Karpas-422 (cell line): ENCODE measurements at regions not wholly inside any gene's neighbourhood (a gene's known extent, or its start where the extent isn't known, plus 50 kb on each side); places are given as distances from the start of the nearest gene placed in this dataset.

Experiments used
- DNase-seq: peaks from one replicate; pipeline ENCODE4 v3.0.0-alpha.2; 2015
- H2AFZ ChIP-seq: fragments of 200-600 bp; sonication (generic); 2 replicates; pipeline ENCODE4 v1.6.1; 2014; ENCODE audit warnings: antibody characterized with exemption, low read length, mixed read lengths
- H3K27ac ChIP-seq: fragments of 200-600 bp; sonication (generic); 2 replicates; pipeline ENCODE4 v1.5.1; 2014; ENCODE audit warnings: mild to moderate bottlenecking, low read length, moderate library complexity
- H3K27me3 ChIP-seq: fragments of 200-600 bp; sonication (generic); 2 replicates; pipeline ENCODE4 v1.6.1; 2014; ENCODE audit warnings: low read length, mixed read lengths
- H3K36me3 ChIP-seq: fragments of 200-600 bp; sonication (generic); 2 replicates; pipeline ENCODE4 v1.6.1; 2014; ENCODE audit warnings: low read length, mixed read lengths; ENCODE audit not compliant: insufficient read depth
- H3K4me1 ChIP-seq: fragments of 200-600 bp; sonication (generic); 2 replicates; pipeline ENCODE4 v1.6.1; 2014; ENCODE audit warnings: mild to moderate bottlenecking, low read length, mixed read lengths
- H3K4me2 ChIP-seq: fragments of 200-600 bp; sonication (generic); 2 replicates; pipeline ENCODE4 v1.6.1; 2014; ENCODE audit warnings: low read length, low read depth, mild to moderate bottlenecking; ENCODE audit not compliant: poor library complexity, severe bottlenecking
- H3K4me3 ChIP-seq: fragments of 200-600 bp; sonication (generic); 2 replicates; pipeline ENCODE4 v1.5.1; 2014; ENCODE audit warnings: mild to moderate bottlenecking, antibody characterized with exemption, low read length, mixed read lengths
- H3K79me2 ChIP-seq: fragments of 200-600 bp; sonication (generic); 2 replicates; pipeline ENCODE4 v1.6.1; 2014; ENCODE audit warnings: mild to moderate bottlenecking, low read length, mixed read lengths
- H3K9ac ChIP-seq: fragments of 200-600 bp; sonication (generic); 2 replicates; pipeline ENCODE4 v1.6.0; 2014; ENCODE audit warnings: low read length
- H3K9me2 ChIP-seq: fragments of 200-600 bp; sonication (generic), shearing (Covaris generic); replicated peaks from 2 replicates; pipeline ENCODE4 v1.6.0; 2014; ENCODE audit warnings: mild to moderate bottlenecking, low read length, moderate library complexity; ENCODE audit not compliant: insufficient read depth
- H3K9me3 ChIP-seq: fragments of 300-700, 200-600 bp; sonication (generic); 2 replicates; pipeline ENCODE4 v1.6.1; 2014; ENCODE audit warnings: low read length, mixed read lengths
- H4K20me1 ChIP-seq: fragments of 200-600 bp; sonication (generic); 2 replicates; pipeline ENCODE4 v1.6.1; 2014; ENCODE audit warnings: mild to moderate bottlenecking, antibody characterized with exemption, low read length, low read depth; ENCODE audit not compliant: insufficient read depth

GRCh38 chr9:119768266-119768665 is 399.0 kb upstream of the BRINP1 start:
- H4K20me1 ChIP-seq, result no peaks in the 10 kb centered on the region
- H3K4me1 ChIP-seq, result no peaks in the 10 kb centered on the region
- no peaks in the 10 kb centered on the region for H3K27me3 ChIP-seq
- no peaks in the 10 kb centered on the region for H3K79me2 ChIP-seq
- no peaks in the 10 kb centered on the region for H3K36me3 ChIP-seq
- H3K4me2 ChIP-seq, result no peak overlapping the region
- no peak overlapping the region for H3K9ac ChIP-seq
- no peak overlapping the region for H3K4me3 ChIP-seq
- DNase-seq, result no peak
- H2AFZ ChIP-seq, result no peak overlapping the region
- H3K9me2 ChIP-seq, result no peaks in the 10 kb centered on the region
- no peak overlapping the region for H3K27ac ChIP-seq
- no peaks in the 10 kb centered on the region for H3K9me3 ChIP-seq

GRCh38 chr9:119765632-119766175 is 396.5 kb upstream of the BRINP1 start:
- no peak overlapping the region for H2AFZ ChIP-seq
- no peaks in the 10 kb centered on the region for H4K20me1 ChIP-seq
- H3K79me2 ChIP-seq, result no peaks in the 10 kb centered on the region

GRCh38 chr9:119763260-119763659 is 394.0 kb upstream of the BRINP1 start:
- H3K36me3 ChIP-seq, result no peaks in the 10 kb centered on the region
- no peak overlapping the region for H3K27ac ChIP-seq
- no peak overlapping the region for H3K4me3 ChIP-seq
- no peak overlapping the region for H3K9ac ChIP-seq
- DNase-seq, result no peak
- H3K4me1 ChIP-seq, result no peaks in the 10 kb centered on the region
- H3K27me3 ChIP-seq, result no peaks in the 10 kb centered on the region
- no peak overlapping the region for H3K4me2 ChIP-seq
- H2AFZ ChIP-seq, result no peak overlapping the region
- no peaks in the 10 kb centered on the region for H3K9me3 ChIP-seq
- no peaks in the 10 kb centered on the region for H3K9me2 ChIP-seq
- H4K20me1 ChIP-seq, result no peaks in the 10 kb centered on the region
- no peaks in the 10 kb centered on the region for H3K79me2 ChIP-seq

More at GRCh38 chr9:119765632-119766175, 396.5 kb upstream of the BRINP1 start:
- H3K4me3 ChIP-seq, result no peak overlapping the region
- no peak overlapping the region for H3K9ac ChIP-seq
- no peak overlapping the region for H3K27ac ChIP-seq
- no peak for DNase-seq
- H3K36me3 ChIP-seq, result no peaks in the 10 kb centered on the region
- no peaks in the 10 kb centered on the region for H3K9me2 ChIP-seq
- H3K27me3 ChIP-seq, result no peaks in the 10 kb centered on the region
- H3K9me3 ChIP-seq, result no peaks in the 10 kb centered on the region
- H3K4me1 ChIP-seq, result no peaks in the 10 kb centered on the region
- H3K4me2 ChIP-seq, result no peak overlapping the region

GRCh38 chr9:119761812-119762211 is 392.6 kb upstream of the BRINP1 start:
- Histone ChIP-seq H3K36me3 (no peaks in the 10 kb centered on the region), H3K79me2 (no peaks in the 10 kb centered on the region), H2AFZ (no peak overlapping the region), H3K4me1 (no peaks in the 10 kb centered on the region), H3K4me3 (no peak overlapping the region), H3K9me3 (no peaks in the 10 kb centered on the region), H3K9me2 (no peaks in the 10 kb centered on the region), H3K27ac (no peak overlapping the region), H3K4me2 (no peak overlapping the region), H3K27me3 (no peaks in the 10 kb centered on the region), H4K20me1 (no peaks in the 10 kb centered on the region), H3K9ac (no peak overlapping the region)
- no peak for DNase-seq

GRCh38 chr9:119758990-119759389 is 389.8 kb upstream of the BRINP1 start:
- Histone ChIP-seq H3K9me3 (no peaks in the 10 kb centered on the region), H3K4me2 (no peak overlapping the region), H4K20me1 (no peaks in the 10 kb centered on the region), H3K27ac (no peak overlapping the region), H3K9ac (no peak overlapping the region), H2AFZ (no peak overlapping the region), H3K4me1 (no peaks in the 10 kb centered on the region), H3K27me3 (no peaks in the 10 kb centered on the region), H3K9me2 (no peaks in the 10 kb centered on the region), H3K4me3 (no peak overlapping the region), H3K36me3 (no peaks in the 10 kb centered on the region), H3K79me2 (no peaks in the 10 kb centered on the region)
- no peak for DNase-seq

- H3K9ac ChIP-seq, result no peak overlapping the region
- H3K27ac ChIP-seq, result no peak overlapping the region
- no peaks in the 10 kb centered on the region for H3K27me3 ChIP-seq
- DNase-seq, result no peak
- no peak overlapping the region for H2AFZ ChIP-seq
- H3K9me3 ChIP-seq, result no peaks in the 10 kb centered on the region
- no peaks in the 10 kb centered on the region for H4K20me1 ChIP-seq
- H3K4me3 ChIP-seq, result no peak overlapping the region
- no peaks in the 10 kb centered on the region for H3K36me3 ChIP-seq
- H3K79me2 ChIP-seq, result no peaks in the 10 kb centered on the region
- H3K4me2 ChIP-seq, result no peak overlapping the region
- no peaks in the 10 kb centered on the region for H3K9me2 ChIP-seq
- H3K4me1 ChIP-seq, result no peaks in the 10 kb centered on the region
Measured at GRCh38 chr9:119758241-119758640, 389.0 kb upstream of the BRINP1 start.

- Histone ChIP-seq H3K9me3 (no peaks in the 10 kb centered on the region), H3K27ac (no peak overlapping the region), H2AFZ (no peak overlapping the region), H3K4me2 (no peak overlapping the region), H3K4me3 (no peak overlapping the region), H3K36me3 (no peaks in the 10 kb centered on the region), H3K79me2 (no peaks in the 10 kb centered on the region), H4K20me1 (no peaks in the 10 kb centered on the region), H3K27me3 (no peaks in the 10 kb centered on the region), H3K9ac (no peak overlapping the region), H3K4me1 (no peaks in the 10 kb centered on the region), H3K9me2 (0 out of 2 replicates have a peak, but pooled peaks cover 3% of the 10 kb centered on the region)
- DNase-seq, result no peak
Measured at GRCh38 chr9:119739476-119739875, 370.2 kb upstream of the BRINP1 start.

- Histone ChIP-seq H3K9me2 (0 out of 2 replicates have a peak, but pooled peaks cover 3% of the 10 kb centered on the region), H4K20me1 (no peaks in the 10 kb centered on the region), H3K4me2 (no peak overlapping the region), H3K4me3 (no peak overlapping the region), H3K27ac (no peak overlapping the region), H2AFZ (no peak overlapping the region), H3K27me3 (no peaks in the 10 kb centered on the region), H3K4me1 (no peaks in the 10 kb centered on the region), H3K9me3 (no peaks in the 10 kb centered on the region), H3K9ac (no peak overlapping the region), H3K79me2 (no peaks in the 10 kb centered on the region), H3K36me3 (no peaks in the 10 kb centered on the region)
- DNase-seq, result no peak
Measured at GRCh38 chr9:119736491-119737454, 367.5 kb upstream of the BRINP1 start.
